HG02870 (cell line): ENCODE measurements at regions not wholly inside any gene's neighbourhood (a gene's known extent, or its start where the extent isn't known, plus 50 kb on each side); places are given as distances from the start of the nearest gene placed in this dataset.

Experiments
- ATAC-seq: cut with Tn5 transposase; IDR thresholded peaks from one replicate; pipeline ENCODE4 v1.9.1; 2021; ENCODE audit warnings: mild to moderate bottlenecking, moderate library complexity; ENCODE audit not compliant: unreplicated experiment

GRCh38 chr2:4134551-4135550, 431.5 kb downstream of the DCDC2C start:
- no peak for ATAC-seq

- no peak for ATAC-seq
Measured at GRCh38 chr2:4135765-4136164, 432.4 kb downstream of the DCDC2C start.

GRCh38 chr2:4139316-4139715, 435.9 kb downstream of the DCDC2C start:
- no peak for ATAC-seq

GRCh38 chr2:4139731-4140130, 436.4 kb downstream of the DCDC2C start:
- no peak for ATAC-seq

- no peak for ATAC-seq
Measured at GRCh38 chr2:4140281-4140970, 437.1 kb downstream of the DCDC2C start.

GRCh38 chr2:4144731-4145130, 441.4 kb downstream of the DCDC2C start:
- ATAC-seq = no peak

GRCh38 chr2:4151521-4151920, 448.1 kb downstream of the DCDC2C start:
- ATAC-seq = no peak

- no peak for ATAC-seq
Measured at GRCh38 chr2:4152051-4152450, 448.7 kb downstream of the DCDC2C start.

GRCh38 chr2:4168834-4169233, 465.5 kb downstream of the DCDC2C start:
- no peak for ATAC-seq

- no peak for ATAC-seq
Measured at GRCh38 chr2:4174796-4175195, 471.4 kb downstream of the DCDC2C start.

- ATAC-seq = no peak
Measured at GRCh38 chr2:4175343-4175742, 472.0 kb downstream of the DCDC2C start.

- ATAC-seq = no peak
Measured at GRCh38 chr2:4180631-4181030, 477.3 kb downstream of the DCDC2C start.

GRCh38 chr2:4181062-4181461, 477.7 kb downstream of the DCDC2C start:
- no peak for ATAC-seq

GRCh38 chr2:4188561-4188960, 485.2 kb downstream of the DCDC2C start:
- no peak for ATAC-seq

GRCh38 chr2:4190548-4190947, 487.2 kb downstream of the DCDC2C start:
- ATAC-seq = no peak

GRCh38 chr2:4192119-4192518, 488.7 kb downstream of the DCDC2C start:
- no peak for ATAC-seq

GRCh38 chr2:4214444-4215205, 511.2 kb downstream of the DCDC2C start:
- no peak for ATAC-seq

- no peak for ATAC-seq
Measured at GRCh38 chr2:4217737-4218136, 514.4 kb downstream of the DCDC2C start.

GRCh38 chr2:4219101-4219500, 515.7 kb downstream of the DCDC2C start:
- no peak for ATAC-seq

- no peak for ATAC-seq
Measured at GRCh38 chr2:4219571-4219970, 516.2 kb downstream of the DCDC2C start.

GRCh38 chr2:4221434-4221833, 518.1 kb downstream of the DCDC2C start:
- ATAC-seq = no peak
